Mucosa of descending colon (tissue), 3 donors: ENCODE measurements at regions not wholly inside any gene's neighbourhood (a gene's known extent, or its start where the extent isn't known, plus 50 kb on each side); places are given as distances from the start of the nearest gene placed in this dataset.

Experiments used
- ATAC-seq: fragments of 200-7000 bp; cut with Tn5 transposase; one replicate; pipeline ENCODE4 v1.9.1; 2020; ENCODE audit warnings: mild to moderate bottlenecking, moderate library complexity
- DNase-seq, 3 donors: peaks; one replicate each; pipeline ENCODE4 v3.0.0-alpha.2; 2020
- H3K36me3 ChIP-seq: fragments of 200-600 bp; one replicate; pipeline ENCODE4 v1.8.0; 2021; ENCODE audit warnings: low read depth, mild to moderate bottlenecking
- H3K4me1 ChIP-seq: fragments of 200-600 bp; one replicate; pipeline ENCODE4 v1.8.0; 2021; ENCODE audit warnings: low read depth, mild to moderate bottlenecking
- H3K4me3 ChIP-seq: fragments of 200-600 bp; one replicate; pipeline ENCODE4 v1.8.0; 2021; ENCODE audit warnings: mild to moderate bottlenecking
- H3K9me3 ChIP-seq: fragments of 200-600 bp; one replicate; pipeline ENCODE4 v1.8.0; 2021; ENCODE audit warnings: mild to moderate bottlenecking
- intact Hi-C, 2 donors: fragments of 100-400 bp; cut with DNase I in 1 of 2; cut with micrococcal nuclease in 1 of 2; formaldehyde crosslinking; loops; one replicate each; pipeline versions ENCODE4 v1.11.0 to v1.11.1; 2022; cut with DNase I, micrococcal nuclease
- TF ChIP-seq, protein P1 (sequence below): fragments of 200-600 bp; IDR thresholded peaks from one replicate; pipeline ENCODE4 v1.8.0; 2022; ENCODE audit warnings: antibody characterized with exemption, mild to moderate bottlenecking
- donor health status: DM: no; HTN: no; CAD: no; lungs with moderate emphysema.
- donor health status: DM: no; HTN: no; CAD: no.
- donor health status: DM: no; HTN: yes; CAD: no.

GRCh38 chr2:211258646-211259335, 702.4 kb downstream of the CPS1 start:
- ATAC-seq (no peak), DNase-seq (no peak)
- TF ChIP-seq, protein P1, sequence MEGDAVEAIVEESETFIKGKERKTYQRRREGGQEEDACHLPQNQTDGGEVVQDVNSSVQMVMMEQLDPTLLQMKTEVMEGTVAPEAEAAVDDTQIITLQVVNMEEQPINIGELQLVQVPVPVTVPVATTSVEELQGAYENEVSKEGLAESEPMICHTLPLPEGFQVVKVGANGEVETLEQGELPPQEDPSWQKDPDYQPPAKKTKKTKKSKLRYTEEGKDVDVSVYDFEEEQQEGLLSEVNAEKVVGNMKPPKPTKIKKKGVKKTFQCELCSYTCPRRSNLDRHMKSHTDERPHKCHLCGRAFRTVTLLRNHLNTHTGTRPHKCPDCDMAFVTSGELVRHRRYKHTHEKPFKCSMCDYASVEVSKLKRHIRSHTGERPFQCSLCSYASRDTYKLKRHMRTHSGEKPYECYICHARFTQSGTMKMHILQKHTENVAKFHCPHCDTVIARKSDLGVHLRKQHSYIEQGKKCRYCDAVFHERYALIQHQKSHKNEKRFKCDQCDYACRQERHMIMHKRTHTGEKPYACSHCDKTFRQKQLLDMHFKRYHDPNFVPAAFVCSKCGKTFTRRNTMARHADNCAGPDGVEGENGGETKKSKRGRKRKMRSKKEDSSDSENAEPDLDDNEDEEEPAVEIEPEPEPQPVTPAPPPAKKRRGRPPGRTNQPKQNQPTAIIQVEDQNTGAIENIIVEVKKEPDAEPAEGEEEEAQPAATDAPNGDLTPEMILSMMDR, result no peak
- H3K4me3 ChIP-seq, result no peak overlapping the region
- no peaks in the 10 kb centered on the region for H3K9me3 ChIP-seq
- no peaks in the 10 kb centered on the region for H3K36me3 ChIP-seq
- H3K4me1 ChIP-seq, result no peaks in the 10 kb centered on the region
- intact Hi-C loops, result no loop called here

DNA sequence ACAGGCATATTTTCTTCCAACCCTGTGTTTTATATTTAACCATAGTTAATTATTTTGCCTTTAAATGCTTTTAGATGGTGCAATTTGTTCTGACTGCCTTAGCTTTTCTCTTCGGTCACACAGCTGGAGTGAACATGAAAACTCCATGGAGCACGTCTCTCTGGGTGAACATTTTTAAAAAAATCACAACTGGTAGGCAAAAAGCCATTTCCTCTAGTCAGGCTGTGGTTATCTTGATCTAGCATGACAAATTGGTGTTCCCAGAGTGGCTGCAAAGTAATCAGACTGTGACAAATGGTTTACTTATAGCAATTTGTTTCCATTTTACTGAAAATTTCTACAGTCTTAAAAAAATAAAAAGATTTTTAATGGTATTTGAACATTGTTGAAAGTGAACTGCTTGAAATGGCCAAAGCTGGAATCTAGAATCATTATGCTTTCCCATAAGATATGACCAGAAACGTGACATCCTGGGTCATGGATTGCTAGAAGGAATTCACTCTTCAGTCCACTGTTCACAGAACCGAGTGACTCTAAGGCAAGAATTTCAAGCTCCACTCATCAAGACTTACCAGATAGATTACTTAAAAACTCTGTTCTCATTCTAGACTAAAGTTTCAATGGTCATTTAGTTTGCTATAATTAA, 703.6 kb downstream of the CPS1 start:
- Histone ChIP-seq H3K36me3 (no peaks in the 10 kb centered on the region), H3K4me1 (no peaks in the 10 kb centered on the region), H3K9me3 (no peaks in the 10 kb centered on the region), H3K4me3 (no peak overlapping the region)
- intact Hi-C loops, result no loop called here
- ATAC-seq (no peak), DNase-seq (no peak)
- TF ChIP-seq, protein P1, result no peak

- intact Hi-C loops, result no loop called here
- Histone ChIP-seq H3K4me3 (no peak overlapping the region), H3K36me3 (no peaks in the 10 kb centered on the region), H3K4me1 (no peaks in the 10 kb centered on the region), H3K9me3 (no peaks in the 10 kb centered on the region)
- TF ChIP-seq, protein P1, result no peak
- DNase-seq (no peak), ATAC-seq (no peak)
Measured at GRCh38 chr2:211270257-211270656, 713.9 kb downstream of the CPS1 start.

- no peaks in the 10 kb centered on the region for H3K9me3 ChIP-seq
- H3K36me3 ChIP-seq, result no peaks in the 10 kb centered on the region
- TF ChIP-seq, protein P1, result no peak
- intact Hi-C loops, result no loop called here
- ATAC-seq, result no peak
- H3K4me1 ChIP-seq, result no peaks in the 10 kb centered on the region
- DNase-seq, result no peak
- H3K4me3 ChIP-seq, result no peak overlapping the region
Measured at GRCh38 chr2:211281430-211282073, 725.2 kb downstream of the CPS1 start.

- DNase-seq (no peak), ATAC-seq (no peak)
- Histone ChIP-seq H3K4me3 (no peak overlapping the region), H3K36me3 (no peaks in the 10 kb centered on the region), H3K9me3 (no peaks in the 10 kb centered on the region), H3K4me1 (no peaks in the 10 kb centered on the region)
- TF ChIP-seq, protein P1, result no peak
- intact Hi-C loops, result no loop called here
Measured at GRCh38 chr2:211302676-211303075, 746.3 kb downstream of the CPS1 start.
